ENCODE measurements at regions not wholly inside any gene's neighbourhood (a gene's known extent, or its start where the extent isn't known, plus 50 kb on each side); places are given as distances from the start of the nearest gene placed in this dataset.

GRCh38 chr15:39279311-39279710, 301.6 kb upstream of the THBS1 start:
- H3K79me2 ChIP-seq (ENCODE audit: low read length) = no peaks in the 10 kb centered on the region
- TF ChIP-seq CTCF (IDR thresholded peaks at IDR 0.05; ENCODE audit: low read depth, low read length) (no peak), EZH2phosphoT487 (IDR thresholded peaks at IDR 0.05; ENCODE audit: low read depth) (no peak)
- no peaks in the 10 kb centered on the region for H3K9me3 ChIP-seq (ENCODE audit: insufficient read depth, low read length)
- no peak overlapping the region for H3K4me3 ChIP-seq (ENCODE audit: low read length)
- H3K4me2 ChIP-seq (ENCODE audit: low read length) = no peak overlapping the region
- H3K27me3 ChIP-seq (ENCODE audit: low read depth, low read length) = no peaks in the 10 kb centered on the region
- no peak overlapping the region for H2AFZ ChIP-seq (ENCODE audit: low read depth, low read length)
- no peak overlapping the region for H3K27ac ChIP-seq (ENCODE audit: low read length)
- H3K9ac ChIP-seq (ENCODE audit: low read length) = no peak overlapping the region
- no peaks in the 10 kb centered on the region for H4K20me1 ChIP-seq (ENCODE audit: insufficient read depth, low read length)
- H3K4me1 ChIP-seq (ENCODE audit: low read length) = peaks cover 22% of the 10 kb centered on the region
- no peaks in the 10 kb centered on the region for H3K36me3 ChIP-seq (replicated peaks; ENCODE audit: low read depth, low read length)

GRCh38 chr15:39281094-39281493, 299.8 kb upstream of the THBS1 start:
- H3K79me2 ChIP-seq (ENCODE audit: low read length) = no peaks in the 10 kb centered on the region
- H3K36me3 ChIP-seq (replicated peaks; ENCODE audit: low read depth, low read length) = no peaks in the 10 kb centered on the region
- H4K20me1 ChIP-seq (ENCODE audit: insufficient read depth, low read length) = no peaks in the 10 kb centered on the region
- H2AFZ ChIP-seq (ENCODE audit: low read depth, low read length) = no peak overlapping the region
- no peak overlapping the region for H3K9ac ChIP-seq (ENCODE audit: low read length)
- H3K4me2 ChIP-seq (ENCODE audit: low read length) = no peak overlapping the region
- H3K4me1 ChIP-seq (ENCODE audit: low read length) = peaks cover 6% of the 10 kb centered on the region
- no peak overlapping the region for H3K27ac ChIP-seq (ENCODE audit: low read length)
- TF ChIP-seq EZH2phosphoT487 (IDR thresholded peaks at IDR 0.05; ENCODE audit: low read depth) (no peak), CTCF (IDR thresholded peaks at IDR 0.05; ENCODE audit: low read depth, low read length) (no peak)
- no peaks in the 10 kb centered on the region for H3K9me3 ChIP-seq (ENCODE audit: insufficient read depth, low read length)
- no peak overlapping the region for H3K4me3 ChIP-seq (ENCODE audit: low read length)
- H3K27me3 ChIP-seq (ENCODE audit: low read depth, low read length) = no peaks in the 10 kb centered on the region

- Histone ChIP-seq H3K9me3 (ENCODE audit: insufficient read depth, low read length) (no peaks in the 10 kb centered on the region), H3K27ac (ENCODE audit: low read length) (no peak overlapping the region), H3K4me2 (ENCODE audit: low read length) (no peak overlapping the region), H3K79me2 (ENCODE audit: low read length) (no peaks in the 10 kb centered on the region), H4K20me1 (ENCODE audit: insufficient read depth, low read length) (no peaks in the 10 kb centered on the region), H2AFZ (ENCODE audit: low read depth, low read length) (no peak overlapping the region), H3K27me3 (ENCODE audit: low read depth, low read length) (no peaks in the 10 kb centered on the region), H3K9ac (ENCODE audit: low read length) (no peak overlapping the region), H3K4me3 (ENCODE audit: low read length) (no peak overlapping the region), H3K36me3 (replicated peaks; ENCODE audit: low read depth, low read length) (no peaks in the 10 kb centered on the region), H3K4me1 (ENCODE audit: low read length) (no peaks in the 10 kb centered on the region)
- TF ChIP-seq CTCF (IDR thresholded peaks at IDR 0.05; ENCODE audit: low read depth, low read length) (no peak), EZH2phosphoT487 (IDR thresholded peaks at IDR 0.05; ENCODE audit: low read depth) (no peak)
These were observed 298.1 kb upstream of the THBS1 start for GRCh38 chr15:39282663-39283208.

GRCh38 chr15:39283531-39283930, 297.3 kb upstream of the THBS1 start:
- H3K27ac ChIP-seq (ENCODE audit: low read length) = no peak overlapping the region
- no peaks in the 10 kb centered on the region for H3K4me1 ChIP-seq (ENCODE audit: low read length)
- no peak for TF ChIP-seq EZH2phosphoT487 (IDR thresholded peaks at IDR 0.05; ENCODE audit: low read depth)
- TF ChIP-seq CTCF (IDR thresholded peaks at IDR 0.05; ENCODE audit: low read depth, low read length) = no peak
- no peaks in the 10 kb centered on the region for H3K79me2 ChIP-seq (ENCODE audit: low read length)
- H3K4me3 ChIP-seq (ENCODE audit: low read length) = no peak overlapping the region
- no peaks in the 10 kb centered on the region for H3K36me3 ChIP-seq (replicated peaks; ENCODE audit: low read depth, low read length)
- H3K4me2 ChIP-seq (ENCODE audit: low read length) = no peak overlapping the region
- no peaks in the 10 kb centered on the region for H3K27me3 ChIP-seq (ENCODE audit: low read depth, low read length)
- H2AFZ ChIP-seq (ENCODE audit: low read depth, low read length) = no peak overlapping the region
- H4K20me1 ChIP-seq (ENCODE audit: insufficient read depth, low read length) = no peaks in the 10 kb centered on the region
- H3K9ac ChIP-seq (ENCODE audit: low read length) = no peak overlapping the region
- H3K9me3 ChIP-seq (ENCODE audit: insufficient read depth, low read length) = no peaks in the 10 kb centered on the region

Measured in OCI-LY3 (cell line).